ENCODE measurements at regions not wholly inside any gene's neighbourhood (a gene's known extent, or its start where the extent isn't known, plus 50 kb on each side); places are given as distances from the start of the nearest gene placed in this dataset.
A peak's percentile ranks its signal among the peaks of the same experiment; 100 is the strongest.

DNA sequence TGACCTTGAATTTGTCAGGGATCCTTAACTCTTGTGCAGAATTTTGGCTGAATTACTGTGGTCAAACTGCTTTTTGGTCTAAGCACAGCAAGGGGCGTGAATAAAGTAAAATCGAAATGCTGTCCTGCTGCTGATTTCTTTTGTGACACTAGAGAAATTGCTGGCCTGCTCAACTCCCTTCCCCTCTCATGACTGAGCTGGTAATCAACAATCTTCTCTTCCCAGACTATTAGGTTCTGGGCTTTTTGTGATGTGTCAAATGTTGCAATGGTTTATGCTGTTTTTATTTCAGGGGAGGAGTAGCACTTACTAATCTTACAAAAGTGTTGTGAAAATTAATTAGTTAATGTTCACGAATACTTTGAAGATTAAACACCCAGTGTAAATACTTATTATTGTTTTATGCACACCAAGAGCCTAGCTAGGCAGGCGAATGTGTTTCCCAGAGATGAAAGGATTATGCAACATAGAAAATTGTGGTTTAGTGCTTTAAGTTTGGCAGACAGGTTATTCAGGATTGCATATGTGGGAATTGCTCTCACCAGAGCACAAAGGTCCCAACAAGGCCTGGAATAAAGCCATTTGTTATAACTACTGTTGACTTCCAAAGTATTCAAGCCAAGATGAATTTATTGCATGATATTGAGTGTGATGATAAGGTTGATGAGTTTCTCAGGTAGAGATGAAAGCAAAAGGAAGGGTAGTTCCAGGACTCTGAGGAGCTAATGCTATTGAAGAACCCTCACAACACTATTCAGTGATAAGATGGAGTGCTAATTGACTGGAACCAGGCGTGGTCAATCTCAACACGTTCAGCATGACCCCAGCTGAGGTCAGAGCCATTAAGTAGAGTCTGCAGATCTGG, 280.7 kb upstream of the ZNF608 start:
- intact Hi-C loops (cut with DNase I), result no loop called here
- DNase-seq (ENCODE audit: low spot score), result no peak

DNA sequence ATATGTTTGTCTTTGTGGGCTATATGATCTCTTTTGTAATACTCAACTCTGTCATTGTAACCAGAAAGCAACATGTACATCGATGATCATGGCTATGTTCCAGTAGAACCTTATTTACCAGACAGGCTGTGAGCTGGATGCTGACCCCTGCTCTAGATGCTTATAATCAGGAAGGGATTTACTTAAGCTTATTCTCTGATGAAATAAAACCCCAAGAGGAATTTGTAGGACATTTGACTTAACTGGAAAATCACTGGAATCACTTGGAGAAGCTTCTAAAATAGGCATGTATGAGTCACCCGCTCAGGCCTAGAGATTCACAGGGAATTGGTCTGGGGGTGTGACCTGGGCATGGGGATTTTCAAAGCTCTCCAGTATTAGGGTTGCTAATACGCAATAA, 285.8 kb upstream of the ZNF608 start:
- intact Hi-C loops (cut with DNase I), result no loop called here

DNA sequence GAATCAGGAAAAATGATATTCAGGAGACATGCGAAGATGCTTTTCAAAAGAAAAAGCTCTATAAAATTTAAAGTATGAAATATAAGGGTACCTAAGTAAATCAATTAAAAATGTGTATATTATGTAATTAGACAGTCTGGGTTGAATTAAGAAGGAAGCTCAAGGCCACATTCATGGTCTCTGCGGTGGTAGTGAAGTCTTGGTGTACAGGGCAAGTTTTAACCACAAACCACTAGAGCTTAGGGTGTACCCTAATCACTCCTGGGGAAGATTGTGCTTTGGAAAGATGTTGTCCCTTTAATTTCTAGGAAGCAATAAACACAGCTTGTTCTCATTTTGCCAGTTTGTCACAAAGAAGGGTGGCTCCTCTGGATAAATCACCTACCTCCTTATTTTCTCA, 287.2 kb upstream of the ZNF608 start:
- DNase-seq (ENCODE audit: low spot score), result no peak
- intact Hi-C loops (cut with DNase I), result no loop called here

More for the DNA sequence above, 285.8 kb upstream of the ZNF608 start:
- no peak for DNase-seq (ENCODE audit: low spot score)

DNA sequence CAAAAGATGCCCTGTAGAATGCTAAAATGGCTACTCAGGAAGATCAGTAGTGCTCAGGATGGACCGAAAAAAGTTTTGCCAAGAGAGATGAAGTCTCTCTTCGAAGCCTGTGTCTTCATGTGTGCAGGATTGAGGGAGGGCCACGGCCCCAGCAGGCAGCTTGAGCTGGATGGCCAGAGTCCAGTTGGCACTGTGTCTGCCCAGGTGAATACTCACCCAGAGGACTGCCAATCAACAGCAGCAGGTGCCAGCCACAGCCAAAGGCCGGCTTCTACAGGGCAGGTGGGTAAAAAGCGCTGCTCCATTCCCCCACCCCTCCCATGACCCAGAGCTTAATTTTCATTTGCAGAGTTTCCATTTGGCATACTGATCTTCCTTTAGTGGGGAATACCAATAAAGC, 287.9 kb upstream of the ZNF608 start:
- intact Hi-C loops (cut with DNase I), result no loop called here

DNA sequence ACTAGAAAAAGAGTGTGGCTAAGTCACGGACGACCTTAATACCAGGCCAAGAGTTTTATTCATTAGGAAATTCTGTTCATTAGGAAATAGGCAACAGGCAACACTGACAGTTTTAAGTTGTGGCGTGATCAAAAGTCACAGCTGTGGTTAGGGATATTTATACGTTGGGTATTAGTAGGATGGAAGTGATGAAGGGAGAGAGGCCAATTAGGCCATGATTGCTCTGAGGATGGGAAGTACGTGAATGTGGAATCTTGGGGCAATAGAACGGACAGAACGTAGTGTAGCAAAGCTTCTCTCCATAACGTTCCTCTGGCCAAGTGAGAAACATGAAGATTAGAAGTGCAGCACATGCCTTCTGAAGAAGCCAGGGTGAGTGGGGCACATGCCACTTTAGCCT, 290.1 kb upstream of the ZNF608 start:
- intact Hi-C loops (cut with DNase I), result no loop called here

More for the DNA sequence above, 287.9 kb upstream of the ZNF608 start:
- DNase-seq (ENCODE audit: low spot score), result no peak

DNA sequence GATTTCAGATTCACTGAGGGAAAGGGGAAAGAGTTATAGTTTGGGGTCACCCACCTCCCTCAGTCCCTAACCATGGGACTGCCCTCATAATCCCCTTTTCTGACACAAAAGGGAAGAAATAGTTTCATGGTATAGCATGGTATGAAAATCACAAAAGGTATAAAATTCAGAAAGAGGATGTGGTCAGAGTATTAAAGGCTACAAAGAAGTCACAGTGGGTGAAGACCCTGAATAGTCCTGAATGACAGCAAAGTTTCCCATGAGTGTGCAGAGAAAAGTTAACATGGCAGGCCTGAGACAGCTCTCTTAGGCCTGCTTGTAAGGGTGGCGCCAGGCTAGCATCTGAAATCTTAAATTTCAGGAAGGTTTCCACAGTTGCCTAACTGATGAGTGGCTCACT, 290.6 kb upstream of the ZNF608 start:
- intact Hi-C loops (cut with DNase I), result no loop called here
- DNase-seq (ENCODE audit: low spot score), result no peak

More for the DNA sequence above, 290.1 kb upstream of the ZNF608 start:
- DNase-seq (ENCODE audit: low spot score), result no peak

DNA sequence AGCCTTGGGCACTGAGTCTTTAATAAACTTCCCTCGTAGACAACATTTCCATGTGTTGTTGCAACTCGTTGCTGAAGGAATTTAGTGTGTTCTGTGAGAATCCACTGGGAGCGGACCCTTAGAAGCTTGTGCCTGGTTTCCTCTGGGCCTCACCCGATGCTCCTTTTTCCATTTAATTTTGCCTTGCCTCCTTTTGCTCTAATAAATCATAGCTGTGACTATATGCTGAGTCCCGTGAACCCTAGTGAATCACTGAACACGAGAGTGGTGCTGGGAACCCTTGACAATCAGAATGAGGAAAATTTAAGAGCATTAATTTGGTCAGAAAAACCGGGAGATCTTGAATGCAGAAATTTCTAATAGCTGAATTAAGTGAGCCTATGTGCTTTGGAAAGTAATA, 291.1 kb upstream of the ZNF608 start:
- DNase-seq (ENCODE audit: low spot score), result no peak

DNA sequence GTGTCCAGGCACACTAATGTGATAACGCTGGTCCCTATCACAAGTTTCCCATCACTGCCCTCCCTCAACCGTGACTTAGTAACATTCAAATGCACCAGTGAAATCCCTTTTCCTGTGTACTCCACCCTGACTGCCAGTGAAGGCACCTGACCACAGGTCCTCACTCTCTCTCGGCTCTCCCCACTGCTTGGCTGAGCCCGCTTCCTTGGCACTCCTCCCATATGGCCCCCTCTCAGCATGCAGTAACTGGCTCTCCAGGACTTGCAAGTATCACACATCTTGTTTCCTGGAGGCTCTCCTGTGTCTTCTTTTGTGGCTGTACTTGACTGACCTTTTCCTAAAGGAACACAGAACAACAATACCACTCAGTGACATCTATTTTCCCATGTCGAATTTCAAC, 292.0 kb upstream of the ZNF608 start:
- no peak for DNase-seq (ENCODE audit: low spot score)
- intact Hi-C loops (cut with DNase I), result no loop called here

More for the DNA sequence above, 291.1 kb upstream of the ZNF608 start:
- intact Hi-C loops (cut with DNase I), result no loop called here

DNA sequence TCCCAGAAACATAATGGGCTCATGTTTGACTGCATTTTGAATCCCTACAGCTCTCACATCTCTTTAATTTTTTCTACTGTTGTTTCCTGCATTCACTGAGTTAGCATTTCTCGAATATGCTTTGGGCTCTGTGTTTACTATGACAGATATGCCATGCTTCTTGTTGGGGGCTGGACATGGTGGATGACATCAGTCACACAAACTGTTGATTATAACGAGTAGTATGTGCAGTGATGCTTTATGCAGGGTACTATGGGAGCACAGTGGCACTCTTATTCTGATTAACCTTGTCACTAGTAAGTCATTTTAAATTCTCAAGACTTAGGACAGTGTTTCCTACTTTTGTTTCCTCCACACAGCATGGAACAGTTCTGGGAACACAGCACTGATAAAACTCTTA, 295.4 kb upstream of the ZNF608 start:
- DNase-seq (ENCODE audit: low spot score), result no peak
- intact Hi-C loops (cut with DNase I), result loop anchor here (5.0 kb wide), 3 partner anchors 134 to 294 kb away; partner anchors contain the start of gene ZNF608

DNA sequence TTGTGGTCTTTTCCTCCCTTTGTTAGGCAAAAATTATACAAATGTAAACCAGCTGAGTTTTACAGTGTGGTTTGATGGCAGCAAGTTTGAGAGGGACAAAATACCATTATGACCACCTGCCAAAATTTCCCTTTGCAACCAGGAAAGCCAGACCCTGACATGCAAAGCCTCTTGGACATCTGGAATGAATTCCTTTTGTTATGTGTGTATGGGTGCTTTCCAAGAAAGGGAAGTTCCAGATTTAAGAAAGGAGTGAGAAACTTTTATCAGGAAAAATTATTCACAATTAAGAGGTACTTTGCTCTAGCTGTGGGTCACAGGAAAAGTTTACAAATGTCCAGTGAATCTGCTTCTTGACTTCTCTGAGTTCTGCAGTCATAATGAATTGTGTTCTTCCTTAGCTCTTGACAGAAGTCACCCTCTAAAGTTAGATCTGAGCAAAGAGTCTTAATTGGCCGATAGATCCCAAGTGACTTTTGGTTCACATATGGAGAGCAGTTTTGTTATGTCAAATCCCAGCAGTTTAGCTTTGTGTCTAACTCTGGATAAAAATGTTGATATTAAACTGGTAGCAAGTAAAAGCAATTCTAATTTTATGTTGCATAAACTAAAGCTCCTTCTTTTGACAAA, 295.9 kb upstream of the ZNF608 start:
- intact Hi-C loops (cut with DNase I), result loop anchor here (5.0 kb wide), 3 partner anchors 135 to 295 kb away; partner anchors contain the start of gene ZNF608
- no peak for DNase-seq (ENCODE audit: low spot score)

DNA sequence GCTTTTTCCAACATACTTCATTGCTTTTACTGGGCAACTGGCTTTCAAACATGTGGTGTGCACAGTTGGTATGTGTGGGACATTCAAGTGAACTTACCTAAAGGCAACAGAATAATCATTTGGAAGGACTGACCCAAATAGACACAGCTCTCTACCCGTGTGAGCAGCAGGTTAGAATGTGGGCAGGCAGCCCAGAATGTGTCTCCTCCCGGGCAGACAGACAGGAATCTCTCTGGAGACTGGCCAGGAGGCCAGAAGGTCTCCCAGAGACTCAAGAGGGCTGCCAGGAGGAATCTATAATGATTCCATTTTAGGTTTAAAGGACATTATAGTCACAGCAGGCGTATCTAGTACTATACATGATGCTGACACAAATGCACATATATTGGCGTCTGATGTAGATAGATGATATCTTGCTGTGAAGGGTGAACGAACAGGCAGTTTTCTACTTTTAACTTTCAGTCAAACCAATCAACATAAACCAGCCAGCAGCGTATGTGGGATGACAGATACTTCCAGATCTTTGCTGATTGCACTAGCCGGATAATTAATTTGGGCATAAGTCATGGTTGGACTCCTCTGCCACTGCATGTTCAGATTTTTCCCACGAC, 297.4 kb upstream of the ZNF608 start:
- intact Hi-C loops (cut with DNase I), result loop anchor here (5.0 kb wide), 3 partner anchors 137 to 297 kb away; partner anchors contain the start of gene ZNF608
- DNase-seq (ENCODE audit: low spot score), result peak; percentile 87

DNA sequence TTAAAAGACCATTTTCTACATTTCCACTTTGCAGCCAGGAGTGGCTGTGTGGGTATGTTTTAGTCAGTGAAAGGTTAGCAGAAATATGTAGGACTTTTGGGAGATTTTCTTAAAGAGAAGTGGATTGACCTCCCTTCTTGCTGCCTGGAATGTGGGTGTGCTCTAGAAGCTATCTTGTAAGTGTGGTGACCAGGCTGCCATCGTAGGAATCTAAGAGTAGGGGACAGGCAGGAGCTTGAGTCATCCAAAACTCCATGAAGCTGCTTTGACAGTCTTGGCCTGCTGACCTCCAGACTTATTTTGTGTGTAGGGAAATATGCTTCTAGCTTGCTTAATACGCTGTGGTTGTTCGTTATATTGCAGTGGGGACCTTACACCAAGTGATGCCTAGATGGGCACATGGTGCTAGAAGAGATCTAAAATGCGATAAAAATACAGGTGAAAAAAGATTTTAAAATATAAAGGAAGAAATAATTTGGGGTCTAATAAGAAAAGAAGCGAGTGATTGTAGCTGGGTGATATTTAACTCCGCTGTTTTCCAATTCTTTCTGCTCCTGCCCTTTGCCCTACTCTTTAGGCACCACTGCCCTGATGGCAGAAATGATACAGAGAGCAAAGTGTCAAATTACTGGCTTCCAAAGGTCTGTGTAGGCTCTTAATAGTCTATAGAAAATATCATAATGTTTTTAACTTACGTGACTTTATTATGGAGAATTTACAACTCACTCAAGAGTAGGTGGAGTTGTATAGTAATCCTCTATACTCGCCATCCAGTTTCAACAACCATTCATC, 298.2 kb upstream of the ZNF608 start:
- no peak for DNase-seq (ENCODE audit: low spot score)
- intact Hi-C loops (cut with DNase I), result loop anchor here (5.0 kb wide), 3 partner anchors 137 to 297 kb away; partner anchors contain the start of gene ZNF608

DNA sequence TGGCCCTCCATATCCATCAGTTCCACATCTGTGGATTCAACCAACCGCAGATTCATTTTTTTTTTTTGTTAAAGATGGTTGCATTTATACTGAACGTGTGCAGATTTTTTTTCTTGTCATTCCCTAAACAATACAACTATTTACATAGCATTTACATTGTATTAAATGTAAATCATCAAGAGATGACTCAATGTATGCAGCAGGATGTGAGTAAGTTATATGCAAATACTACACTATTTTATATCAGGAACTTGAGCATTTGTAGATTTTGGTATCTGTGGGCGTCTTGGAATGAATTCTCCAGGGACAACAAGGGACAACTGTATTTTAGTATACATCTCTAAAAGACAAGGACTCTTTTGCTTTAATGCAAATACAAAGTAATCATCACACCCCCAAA, 299.2 kb upstream of the ZNF608 start:
- intact Hi-C loops (cut with DNase I), result no loop called here
- DNase-seq (ENCODE audit: low spot score), result no peak

DNA sequence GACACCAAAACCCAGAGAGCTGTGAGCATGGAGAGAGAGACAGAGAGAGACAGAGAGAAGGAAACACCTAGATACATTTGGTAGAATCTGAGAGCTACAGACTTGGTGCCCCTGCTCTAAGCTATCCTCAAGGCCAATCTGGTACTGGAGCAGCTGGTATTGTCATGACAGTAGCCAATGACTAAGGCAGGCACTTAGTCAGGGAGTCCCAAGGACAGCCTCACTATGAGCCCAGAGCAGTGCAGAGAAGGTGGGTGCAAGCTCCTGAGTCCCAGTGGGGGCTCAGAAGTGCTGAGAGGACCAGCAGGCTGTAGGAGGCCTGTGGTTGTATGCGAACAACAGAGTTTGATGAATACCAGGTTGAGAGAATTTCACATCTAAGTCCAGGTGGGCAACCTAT, 300.4 kb upstream of the ZNF608 start:
- intact Hi-C loops (cut with DNase I), result no loop called here

DNA sequence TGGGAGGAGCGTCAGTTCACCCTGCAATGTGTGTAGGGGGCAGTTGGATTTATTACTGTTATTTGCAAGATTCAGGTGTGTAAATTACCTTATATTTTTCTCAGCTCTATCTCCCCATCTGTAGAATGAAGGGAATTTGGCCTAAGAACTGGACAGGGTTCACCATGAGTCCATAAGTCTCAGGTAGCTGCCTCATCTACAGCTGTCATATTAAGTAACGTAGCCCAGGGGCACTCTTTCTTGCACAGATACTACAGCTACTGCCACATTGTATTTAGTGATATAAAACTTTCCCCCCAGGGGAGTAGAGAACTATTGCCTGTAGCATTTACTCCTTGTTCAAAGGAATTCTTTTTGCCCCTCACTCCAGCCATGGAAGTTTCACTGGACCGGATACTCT, 301.4 kb upstream of the ZNF608 start:
- intact Hi-C loops (cut with DNase I), result no loop called here
- DNase-seq (ENCODE audit: low spot score), result no peak

More for the DNA sequence above, 300.4 kb upstream of the ZNF608 start:
- no peak for DNase-seq (ENCODE audit: low spot score)

DNA sequence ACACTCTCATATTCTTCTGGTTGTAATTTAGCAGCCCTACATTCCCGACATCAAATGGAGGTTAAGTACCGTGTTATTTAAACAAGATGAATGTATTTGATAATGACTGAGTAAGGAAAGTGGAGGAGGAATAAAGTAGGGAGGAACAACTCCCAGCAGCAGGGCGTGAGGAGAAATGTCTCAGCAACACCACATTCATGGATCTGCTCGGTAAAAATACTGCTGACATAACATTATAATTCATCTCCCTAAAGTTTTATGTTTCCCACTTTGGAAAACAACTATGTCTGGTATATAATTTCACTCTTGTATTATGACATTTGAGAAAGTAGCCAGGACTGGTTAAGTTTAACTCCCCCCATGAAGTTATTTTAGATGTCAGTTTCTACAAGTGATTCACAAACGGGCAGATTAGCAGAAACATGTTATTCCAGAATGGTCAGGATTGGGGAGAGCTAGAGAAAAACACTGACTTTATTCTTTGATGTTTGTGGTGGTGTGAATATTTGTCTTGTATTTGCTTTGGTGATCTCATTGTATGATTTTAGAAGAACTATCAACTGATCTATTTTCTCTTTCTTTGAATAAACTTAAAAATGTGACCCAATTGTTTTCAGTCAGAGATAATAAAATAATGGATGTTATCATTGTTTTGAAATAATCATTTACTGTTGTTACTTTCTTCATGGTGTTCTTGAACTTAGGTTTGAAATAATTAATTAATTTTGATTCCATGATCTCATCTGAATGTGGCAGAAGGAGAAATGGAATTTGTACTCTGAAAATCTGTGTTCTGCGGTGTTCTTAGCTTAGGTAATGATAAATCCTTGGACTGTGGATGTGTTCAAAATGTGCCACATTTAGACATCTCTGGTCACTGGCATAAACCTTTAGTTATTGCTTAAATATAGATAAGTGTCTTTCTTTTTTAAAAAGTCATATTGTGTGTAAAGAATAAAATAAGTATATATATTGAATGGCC, 303.6 kb upstream of the ZNF608 start:
- intact Hi-C loops (cut with DNase I), result no loop called here
- DNase-seq (ENCODE audit: low spot score), result no peak

DNA sequence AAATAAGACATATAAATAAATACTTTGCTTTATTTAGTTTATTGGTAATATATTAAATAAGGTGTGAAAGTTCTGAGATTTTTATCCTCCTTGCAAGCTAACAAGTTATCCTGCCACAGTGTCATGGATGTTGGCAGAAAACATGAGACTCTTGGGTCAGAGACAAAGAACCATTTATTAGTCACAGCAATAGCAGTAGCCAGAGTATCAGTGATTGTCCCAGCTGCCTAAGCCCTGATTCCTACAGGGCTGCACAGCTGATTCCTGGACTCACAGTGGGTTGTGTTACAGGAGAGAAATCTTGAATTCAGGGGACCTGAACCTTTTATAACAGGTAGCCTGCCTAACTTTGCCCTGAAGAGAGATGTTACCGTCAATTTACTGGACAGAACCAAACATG, 304.5 kb upstream of the ZNF608 start:
- DNase-seq (ENCODE audit: low spot score), result no peak
- intact Hi-C loops (cut with DNase I), result no loop called here

DNA sequence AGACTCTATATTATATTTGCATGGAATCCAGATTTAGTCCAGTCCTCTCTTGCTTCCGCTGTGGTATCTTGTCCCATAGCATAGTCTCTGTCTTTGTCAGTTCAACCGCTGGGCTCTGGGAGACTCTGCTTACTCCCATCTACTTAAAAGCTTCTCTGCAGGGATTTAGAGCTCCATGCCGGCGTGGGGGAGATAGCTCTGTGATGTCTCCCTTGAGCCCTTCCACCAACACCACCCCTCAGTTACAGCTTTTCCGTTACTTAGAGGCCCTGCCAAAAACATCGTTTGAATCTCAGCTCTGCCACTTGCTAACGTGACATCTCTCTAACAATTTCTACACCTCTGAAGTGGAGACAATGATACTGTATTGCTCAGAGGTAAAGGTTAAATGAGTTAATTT, 306.1 kb upstream of the ZNF608 start:
- no peak for DNase-seq (ENCODE audit: low spot score)
- intact Hi-C loops (cut with DNase I), result no loop called here

DNA sequence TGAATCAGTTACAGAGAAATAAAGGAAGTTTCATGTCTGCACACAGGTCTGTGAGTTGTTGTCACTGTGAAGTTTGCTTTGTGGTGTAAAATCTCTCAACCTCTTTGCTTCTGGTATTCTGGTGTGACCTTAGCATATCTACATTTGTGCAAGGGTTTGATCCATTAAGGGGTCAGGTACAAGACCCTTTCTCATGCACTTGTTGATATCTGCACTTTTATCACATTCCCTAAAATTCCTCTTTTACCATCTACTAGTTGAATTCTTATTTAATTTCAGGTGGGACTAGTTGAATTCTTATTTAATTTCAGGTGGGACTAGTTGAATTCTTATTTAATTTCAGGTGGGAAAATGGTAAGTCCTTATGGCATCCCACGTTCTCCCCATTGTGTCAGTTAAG, 306.7 kb upstream of the ZNF608 start:
- intact Hi-C loops (cut with DNase I), result no loop called here
- no peak for DNase-seq (ENCODE audit: low spot score)
